T-helper 1 cell treated with Interleukin-12 subunit alpha and Interleukin-12 subunit beta and Interleukin-4 antibody, amounts not matched to agents 30 μg/mL and 1 μg/mL, for 36 hours (primary cell): ENCODE measurements at regions not wholly inside any gene's neighbourhood (a gene's known extent, or its start where the extent isn't known, plus 50 kb on each side); places are given as distances from the start of the nearest gene placed in this dataset.

Source experiments
- H3K27ac Mint-ChIP-seq: one replicate; pipeline ENCODE4 v1.8.0; 2021; ENCODE audit warnings: mild to moderate bottlenecking, mixed read lengths
- H3K27me3 Mint-ChIP-seq: one replicate; pipeline ENCODE4 v1.8.0; 2021; ENCODE audit warnings: low read depth, mixed read lengths
- H3K36me3 Mint-ChIP-seq: one replicate; pipeline ENCODE4 v1.8.0; 2021; ENCODE audit warnings: low read depth, mixed read lengths
- H3K4me1 Mint-ChIP-seq: one replicate; pipeline ENCODE4 v1.8.0; 2021; ENCODE audit warnings: low read depth, mixed read lengths
- H3K4me3 Mint-ChIP-seq: one replicate; pipeline ENCODE4 v1.8.0; 2021; ENCODE audit warnings: mild to moderate bottlenecking, moderate library complexity, mixed read lengths
- H3K9me3 Mint-ChIP-seq: one replicate; pipeline ENCODE4 v1.8.0; 2021; ENCODE audit warnings: mixed read lengths

- no peak overlapping the region for H3K27ac Mint-ChIP-seq
- H3K4me1 Mint-ChIP-seq: peaks cover 23% of the 10 kb centered on the region
- H3K4me3 Mint-ChIP-seq: no peak overlapping the region
- no peaks in the 10 kb centered on the region for H3K9me3 Mint-ChIP-seq
- peaks cover 35% of the 10 kb centered on the region for H3K27me3 Mint-ChIP-seq
- H3K36me3 Mint-ChIP-seq: no peaks in the 10 kb centered on the region
Measured at GRCh38 chr7:25966469-25966868, 185.5 kb upstream of the NFE2L3 start.

GRCh38 chr7:25967278-25968204 lies 184.5 kb upstream of the NFE2L3 start:
- Mint-ChIP-seq H3K9me3 (no peaks in the 10 kb centered on the region), H3K36me3 (no peaks in the 10 kb centered on the region), H3K4me1 (peaks cover 23% of the 10 kb centered on the region), H3K27ac (peak overlapping the region; percentile 61), H3K4me3 (no peak overlapping the region), H3K27me3 (peaks cover 43% of the 10 kb centered on the region)

- Mint-ChIP-seq H3K36me3 (no peaks in the 10 kb centered on the region), H3K4me1 (peaks cover 23% of the 10 kb centered on the region), H3K27me3 (peaks cover 47% of the 10 kb centered on the region), H3K27ac (peak overlapping the region; percentile 55), H3K9me3 (no peaks in the 10 kb centered on the region), H3K4me3 (peak overlapping the region; percentile 14)
Measured at GRCh38 chr7:25968205-25968993, 183.6 kb upstream of the NFE2L3 start.

- H3K9me3 Mint-ChIP-seq: peaks cover 2% of the 10 kb centered on the region
- no peak overlapping the region for H3K4me3 Mint-ChIP-seq
- peaks cover 20% of the 10 kb centered on the region for H3K4me1 Mint-ChIP-seq
- H3K36me3 Mint-ChIP-seq: no peaks in the 10 kb centered on the region
- H3K27me3 Mint-ChIP-seq: peaks cover 43% of the 10 kb centered on the region
- no peak overlapping the region for H3K27ac Mint-ChIP-seq
Measured at GRCh38 chr7:25970356-25970755, 181.6 kb upstream of the NFE2L3 start.

GRCh38 chr7:25970911-25971310 lies 181.1 kb upstream of the NFE2L3 start:
- Mint-ChIP-seq H3K36me3 (no peaks in the 10 kb centered on the region), H3K27me3 (peaks cover 38% of the 10 kb centered on the region)

GRCh38 chr7:25976630-25977029 lies 175.4 kb upstream of the NFE2L3 start:
- Mint-ChIP-seq H3K27me3 (peaks cover 33% of the 10 kb centered on the region), H3K4me3 (no peak overlapping the region), H3K36me3 (no peaks in the 10 kb centered on the region), H3K9me3 (peaks cover 3% of the 10 kb centered on the region), H3K27ac (no peak overlapping the region), H3K4me1 (no peaks in the 10 kb centered on the region)

More at GRCh38 chr7:25970911-25971310, 181.1 kb upstream of the NFE2L3 start:
- Mint-ChIP-seq H3K4me1 (peaks cover 20% of the 10 kb centered on the region), H3K27ac (no peak overlapping the region), H3K4me3 (no peak overlapping the region), H3K9me3 (peaks cover 3% of the 10 kb centered on the region)

GRCh38 chr7:25978466-25978865 lies 173.5 kb upstream of the NFE2L3 start:
- Mint-ChIP-seq H3K4me1 (no peaks in the 10 kb centered on the region), H3K27me3 (peaks cover 23% of the 10 kb centered on the region), H3K9me3 (peaks cover 3% of the 10 kb centered on the region), H3K4me3 (no peak overlapping the region), H3K36me3 (no peaks in the 10 kb centered on the region), H3K27ac (no peak overlapping the region)

GRCh38 chr7:25979605-25980004 lies 172.4 kb upstream of the NFE2L3 start:
- no peak overlapping the region for H3K4me3 Mint-ChIP-seq
- peaks cover 20% of the 10 kb centered on the region for H3K27me3 Mint-ChIP-seq
- no peaks in the 10 kb centered on the region for H3K4me1 Mint-ChIP-seq

GRCh38 chr7:25982684-25983083 lies 169.3 kb upstream of the NFE2L3 start:
- Mint-ChIP-seq H3K4me1 (peaks cover 2% of the 10 kb centered on the region), H3K4me3 (no peak overlapping the region), H3K9me3 (no peaks in the 10 kb centered on the region), H3K27me3 (peaks cover 31% of the 10 kb centered on the region), H3K27ac (no peak overlapping the region), H3K36me3 (no peaks in the 10 kb centered on the region)

More at GRCh38 chr7:25979605-25980004, 172.4 kb upstream of the NFE2L3 start:
- no peak overlapping the region for H3K27ac Mint-ChIP-seq
- no peaks in the 10 kb centered on the region for H3K36me3 Mint-ChIP-seq
- H3K9me3 Mint-ChIP-seq: peaks cover 3% of the 10 kb centered on the region

- Mint-ChIP-seq H3K4me3 (no peak overlapping the region), H3K27me3 (peaks cover 40% of the 10 kb centered on the region), H3K27ac (no peak overlapping the region), H3K4me1 (peaks cover 2% of the 10 kb centered on the region), H3K9me3 (no peaks in the 10 kb centered on the region), H3K36me3 (no peaks in the 10 kb centered on the region)
Measured at GRCh38 chr7:25985196-25985595, 166.8 kb upstream of the NFE2L3 start.

GRCh38 chr7:25988640-25989039 lies 163.4 kb upstream of the NFE2L3 start:
- H3K27ac Mint-ChIP-seq: no peak overlapping the region
- H3K36me3 Mint-ChIP-seq: no peaks in the 10 kb centered on the region
- peaks cover 2% of the 10 kb centered on the region for H3K4me1 Mint-ChIP-seq
- H3K9me3 Mint-ChIP-seq: no peaks in the 10 kb centered on the region
- no peak overlapping the region for H3K4me3 Mint-ChIP-seq
- peaks cover 38% of the 10 kb centered on the region for H3K27me3 Mint-ChIP-seq

- Mint-ChIP-seq H3K27me3 (peaks cover 38% of the 10 kb centered on the region), H3K4me3 (no peak overlapping the region), H3K9me3 (no peaks in the 10 kb centered on the region)
Measured at GRCh38 chr7:25989140-25989705, 162.8 kb upstream of the NFE2L3 start.

GRCh38 chr7:25994433-25994994 lies 157.5 kb upstream of the NFE2L3 start:
- no peak overlapping the region for H3K27ac Mint-ChIP-seq
- H3K27me3 Mint-ChIP-seq: peaks cover 24% of the 10 kb centered on the region
- H3K4me3 Mint-ChIP-seq: no peak overlapping the region
- H3K4me1 Mint-ChIP-seq: no peaks in the 10 kb centered on the region
- no peaks in the 10 kb centered on the region for H3K9me3 Mint-ChIP-seq
- no peaks in the 10 kb centered on the region for H3K36me3 Mint-ChIP-seq

More at GRCh38 chr7:25989140-25989705, 162.8 kb upstream of the NFE2L3 start:
- no peak overlapping the region for H3K27ac Mint-ChIP-seq
- peaks cover 2% of the 10 kb centered on the region for H3K4me1 Mint-ChIP-seq
- no peaks in the 10 kb centered on the region for H3K36me3 Mint-ChIP-seq

GRCh38 chr7:25995216-25995615 lies 156.8 kb upstream of the NFE2L3 start:
- Mint-ChIP-seq H3K9me3 (no peaks in the 10 kb centered on the region), H3K27ac (no peak overlapping the region), H3K27me3 (peaks cover 24% of the 10 kb centered on the region), H3K36me3 (no peaks in the 10 kb centered on the region), H3K4me1 (no peaks in the 10 kb centered on the region), H3K4me3 (no peak overlapping the region)
